ENCODE measurements at regions not wholly inside any gene's neighbourhood (a gene's known extent, or its start where the extent isn't known, plus 50 kb on each side); places are given as distances from the start of the nearest gene placed in this dataset.
"Not testable (repeated sequence)": the region's sequence is repeated elsewhere in the genome, so short reads cannot be mapped to it uniquely, and the experiment has no call there.

DNA sequence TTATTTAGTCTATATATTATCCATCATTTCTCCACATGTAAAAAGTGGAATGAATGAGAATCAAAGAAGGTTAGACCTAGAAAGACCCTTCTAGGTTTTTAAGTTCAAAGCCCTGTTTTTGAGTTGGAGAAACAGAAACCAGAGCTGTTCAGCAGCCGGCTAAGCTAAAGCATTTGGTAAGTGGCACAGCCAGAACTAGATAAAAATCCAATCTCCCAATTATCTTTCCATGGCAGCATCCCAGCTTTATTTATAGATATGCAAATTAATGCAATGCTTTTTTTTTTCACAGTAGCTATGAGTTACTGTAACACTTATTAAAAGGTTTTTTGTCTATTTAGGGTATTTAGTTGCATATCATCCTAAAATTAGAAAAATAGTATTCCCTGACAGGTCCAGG is 85.1 kb downstream of the NIBAN1 start:
- no peak overlapping the region for H3K4me3 ChIP-seq (ENCODE audit: low read length)
- no peaks in the 10 kb centered on the region for H3K4me1 ChIP-seq (ENCODE audit: control insufficient read depth, insufficient read depth, low read length)
- H3K9me3 ChIP-seq (ENCODE audit: control insufficient read depth, low read depth, low read length) = no peaks in the 10 kb centered on the region

DNA sequence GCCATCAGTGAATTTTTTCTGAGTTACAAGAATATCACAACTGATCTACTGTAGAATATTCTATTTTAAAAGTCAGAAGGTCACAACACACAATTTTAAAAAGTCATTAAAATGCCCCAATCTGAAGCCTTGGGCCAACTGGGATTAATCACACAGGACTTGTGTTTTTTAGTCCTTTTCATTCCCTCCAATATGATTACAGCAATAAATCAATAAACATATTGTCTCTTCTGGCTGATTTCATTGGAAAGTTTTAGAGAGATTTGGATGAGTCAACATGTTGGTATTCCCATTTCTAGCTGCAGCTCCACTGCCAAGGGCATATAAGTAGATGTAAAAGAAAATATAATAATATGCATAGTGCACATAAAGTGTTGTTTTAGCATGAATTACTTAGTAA is 85.8 kb downstream of the NIBAN1 start:
- no peak overlapping the region for H3K27ac ChIP-seq (ENCODE audit: low read length)
- no peaks in the 10 kb centered on the region for H3K27me3 ChIP-seq (ENCODE audit: control insufficient read depth, insufficient read depth, low read length)
- no peaks in the 10 kb centered on the region for H3K9me3 ChIP-seq (ENCODE audit: control insufficient read depth, low read depth, low read length)
- H3K4me1 ChIP-seq (ENCODE audit: control insufficient read depth, insufficient read depth, low read length) = no peaks in the 10 kb centered on the region
- no peak for DNase-seq
- H3K4me3 ChIP-seq (ENCODE audit: low read length) = no peak overlapping the region
- H3K36me3 ChIP-seq (ENCODE audit: control insufficient read depth, insufficient read depth, low read length) = no peaks in the 10 kb centered on the region

More for the DNA sequence above, 85.1 kb downstream of the NIBAN1 start:
- DNase-seq = no peak
- H3K27me3 ChIP-seq (ENCODE audit: control insufficient read depth, insufficient read depth, low read length) = no peaks in the 10 kb centered on the region
- no peak overlapping the region for H3K27ac ChIP-seq (ENCODE audit: low read length)
- no CpG with 5 or more reads among the region's 1 CpG for WGBS (ENCODE audit: insufficient coverage, low lambda C conversion rate)
- H3K36me3 ChIP-seq (ENCODE audit: control insufficient read depth, insufficient read depth, low read length) = no peaks in the 10 kb centered on the region

GRCh38 chr1:184882957-184883815 is 91.1 kb downstream of the NIBAN1 start:
- H3K9me3 ChIP-seq (ENCODE audit: control insufficient read depth, low read depth, low read length) = no peaks in the 10 kb centered on the region
- peak in 1 of 2 donors; percentile 11 for DNase-seq
- no peak overlapping the region for H3K4me3 ChIP-seq (ENCODE audit: low read length)
- H3K36me3 ChIP-seq (ENCODE audit: control insufficient read depth, insufficient read depth, low read length) = no peaks in the 10 kb centered on the region
- H3K27me3 ChIP-seq (ENCODE audit: control insufficient read depth, insufficient read depth, low read length) = no peaks in the 10 kb centered on the region
- H3K4me1 ChIP-seq (ENCODE audit: control insufficient read depth, insufficient read depth, low read length) = no peaks in the 10 kb centered on the region
- WGBS (ENCODE audit: insufficient coverage, low lambda C conversion rate) = 100% methylated on average over 1 of the region's 10 CpGs
- no peak overlapping the region for H3K27ac ChIP-seq (ENCODE audit: low read length)

- Histone ChIP-seq H3K4me1 (ENCODE audit: control insufficient read depth, insufficient read depth, low read length) (no peaks in the 10 kb centered on the region), H3K4me3 (ENCODE audit: low read length) (no peak overlapping the region), H3K27ac (ENCODE audit: low read length) (no peak overlapping the region), H3K36me3 (ENCODE audit: control insufficient read depth, insufficient read depth, low read length) (no peaks in the 10 kb centered on the region), H3K27me3 (ENCODE audit: control insufficient read depth, insufficient read depth, low read length) (no peaks in the 10 kb centered on the region), H3K9me3 (ENCODE audit: control insufficient read depth, low read depth, low read length) (no peaks in the 10 kb centered on the region)
- no peak for DNase-seq
- no CpG with 5 or more reads among the region's 9 CpGs for WGBS (ENCODE audit: insufficient coverage, low lambda C conversion rate)
Observed at GRCh38 chr1:184881941-184882913, 92.1 kb downstream of the NIBAN1 start.

DNA sequence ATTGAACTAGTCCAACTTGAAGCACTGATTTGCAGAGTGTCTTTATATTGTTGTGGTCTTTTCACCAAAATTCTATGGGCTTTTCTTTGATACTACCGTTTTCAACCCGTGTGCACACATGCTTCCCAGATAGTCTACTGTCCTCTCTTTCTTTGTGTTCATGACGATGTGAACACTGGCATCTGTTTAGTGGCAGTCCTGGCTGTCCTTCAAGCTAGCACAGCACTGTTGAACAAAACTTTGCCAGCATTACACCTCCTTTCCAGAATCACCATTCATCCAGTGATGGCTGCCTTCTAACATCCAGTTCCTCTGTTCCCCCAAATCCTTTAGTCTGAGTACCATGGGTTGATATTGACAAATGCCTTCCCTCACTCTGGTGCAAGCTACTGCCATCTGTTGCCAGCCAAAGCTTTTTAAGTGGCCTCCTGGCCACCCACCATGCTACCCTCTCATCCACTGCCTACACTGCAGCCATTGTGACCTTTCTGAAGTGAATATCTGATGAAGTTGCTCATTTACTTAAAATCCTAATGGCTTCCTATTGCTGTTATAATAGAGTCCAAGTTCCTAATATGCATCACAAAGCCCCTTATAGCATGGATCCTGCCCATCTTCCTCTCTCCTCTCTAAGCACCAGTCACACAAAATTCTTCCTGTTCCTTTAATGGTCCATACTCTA is 94.3 kb downstream of the NIBAN1 start:
- DNase-seq = no peak
- Histone ChIP-seq H3K9me3 (ENCODE audit: control insufficient read depth, low read depth, low read length) (no peaks in the 10 kb centered on the region), H3K4me3 (ENCODE audit: low read length) (no peak overlapping the region), H3K27me3 (ENCODE audit: control insufficient read depth, insufficient read depth, low read length) (no peaks in the 10 kb centered on the region), H3K36me3 (ENCODE audit: control insufficient read depth, insufficient read depth, low read length) (no peaks in the 10 kb centered on the region), H3K4me1 (ENCODE audit: control insufficient read depth, insufficient read depth, low read length) (no peaks in the 10 kb centered on the region), H3K27ac (ENCODE audit: low read length) (no peak overlapping the region)
- 100% methylated on average over 2 of the region's 3 CpGs for WGBS (ENCODE audit: insufficient coverage, low lambda C conversion rate)

GRCh38 chr1:184878602-184879001 is 95.7 kb downstream of the NIBAN1 start:
- Histone ChIP-seq H3K27me3 (ENCODE audit: control insufficient read depth, insufficient read depth, low read length) (no peaks in the 10 kb centered on the region), H3K4me3 (ENCODE audit: low read length) (no peak overlapping the region), H3K27ac (ENCODE audit: low read length) (no peak overlapping the region), H3K9me3 (ENCODE audit: control insufficient read depth, low read depth, low read length) (no peaks in the 10 kb centered on the region), H3K4me1 (ENCODE audit: control insufficient read depth, insufficient read depth, low read length) (no peaks in the 10 kb centered on the region), H3K36me3 (ENCODE audit: control insufficient read depth, insufficient read depth, low read length) (no peaks in the 10 kb centered on the region)
- no peak for DNase-seq
- no CpG with 5 or more reads among the region's 1 CpG for WGBS (ENCODE audit: insufficient coverage, low lambda C conversion rate)

GRCh38 chr1:184878002-184878401 is 96.3 kb downstream of the NIBAN1 start:
- H3K36me3 ChIP-seq (ENCODE audit: control insufficient read depth, insufficient read depth, low read length) = no peaks in the 10 kb centered on the region
- no peaks in the 10 kb centered on the region for H3K4me1 ChIP-seq (ENCODE audit: control insufficient read depth, insufficient read depth, low read length)
- H3K27ac ChIP-seq (ENCODE audit: low read length) = no peak overlapping the region
- DNase-seq = peak in 1 of 2 donors; percentile 15
- H3K27me3 ChIP-seq (ENCODE audit: control insufficient read depth, insufficient read depth, low read length) = no peaks in the 10 kb centered on the region
- H3K9me3 ChIP-seq (ENCODE audit: control insufficient read depth, low read depth, low read length) = no peaks in the 10 kb centered on the region
- H3K4me3 ChIP-seq (ENCODE audit: low read length) = no peak overlapping the region

DNA sequence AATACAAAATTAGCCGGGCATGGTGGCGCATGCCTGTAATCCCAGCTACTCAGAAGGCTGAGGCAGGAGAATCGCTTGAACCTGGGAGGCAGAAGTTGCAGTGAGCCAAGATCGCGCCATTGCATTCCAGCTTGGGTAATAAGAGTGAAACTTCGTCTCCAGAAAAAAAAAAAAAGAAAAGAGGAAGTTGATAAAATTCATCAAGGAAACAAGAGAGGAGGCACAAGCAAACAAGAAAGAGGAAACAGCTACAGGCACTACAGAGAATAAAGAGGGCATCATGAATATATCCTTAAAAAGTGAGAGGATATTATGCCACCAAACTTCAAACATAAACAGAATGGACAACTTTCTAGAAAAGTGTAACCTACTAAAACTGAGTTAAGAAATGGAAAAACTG is 98.3 kb downstream of the NIBAN1 start:
- not testable (repeated sequence) for H3K27ac ChIP-seq (ENCODE audit: low read length); DNase-seq; H3K4me3 ChIP-seq (ENCODE audit: low read length); H3K27me3 ChIP-seq (ENCODE audit: control insufficient read depth, insufficient read depth, low read length); H3K36me3 ChIP-seq (ENCODE audit: control insufficient read depth, insufficient read depth, low read length); H3K4me1 ChIP-seq (ENCODE audit: control insufficient read depth, insufficient read depth, low read length); H3K9me3 ChIP-seq (ENCODE audit: control insufficient read depth, low read depth, low read length)
- 94% methylated on average over 3 of the region's 6 CpGs for WGBS (ENCODE audit: insufficient coverage, low lambda C conversion rate)

DNA sequence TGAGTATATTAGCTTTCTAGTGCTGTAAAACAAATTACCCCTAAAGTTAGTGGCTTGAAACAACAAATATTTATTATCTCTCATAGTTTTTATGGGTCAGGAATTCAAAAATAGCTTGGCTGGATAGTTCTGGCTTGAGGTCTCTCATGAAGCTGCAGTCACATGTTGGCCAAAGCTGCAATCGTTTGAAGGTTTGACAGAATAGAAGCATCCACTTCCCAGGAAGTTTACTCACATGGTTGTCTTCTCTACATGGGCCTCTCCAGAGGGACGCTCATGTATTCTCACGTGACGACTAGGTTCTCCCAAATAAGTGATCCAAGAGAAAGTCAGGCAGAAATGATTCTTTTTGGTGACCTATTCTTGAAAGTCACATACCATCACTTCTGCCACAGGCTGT is 99.1 kb downstream of the NIBAN1 start:
- H3K4me3 ChIP-seq (ENCODE audit: low read length) = no peak overlapping the region
- no peaks in the 10 kb centered on the region for H3K36me3 ChIP-seq (ENCODE audit: control insufficient read depth, insufficient read depth, low read length)
- no peaks in the 10 kb centered on the region for H3K4me1 ChIP-seq (ENCODE audit: control insufficient read depth, insufficient read depth, low read length)
- H3K9me3 ChIP-seq (ENCODE audit: control insufficient read depth, low read depth, low read length) = no peaks in the 10 kb centered on the region
- no peaks in the 10 kb centered on the region for H3K27me3 ChIP-seq (ENCODE audit: control insufficient read depth, insufficient read depth, low read length)
- no CpG with 5 or more reads among the region's 4 CpGs for WGBS (ENCODE audit: insufficient coverage, low lambda C conversion rate)
- DNase-seq = no peak
- no peak overlapping the region for H3K27ac ChIP-seq (ENCODE audit: low read length)

GRCh38 chr1:184870319-184870718 is 104.0 kb downstream of the NIBAN1 start:
- no peak for DNase-seq
- 100% methylated on average over 1 of the region's 7 CpGs for WGBS (ENCODE audit: insufficient coverage, low lambda C conversion rate)
- no peaks in the 10 kb centered on the region for H3K4me1 ChIP-seq (ENCODE audit: control insufficient read depth, insufficient read depth, low read length)

More at GRCh38 chr1:184870319-184870718, 104.0 kb downstream of the NIBAN1 start:
- Histone ChIP-seq H3K27ac (ENCODE audit: low read length) (no peak overlapping the region), H3K27me3 (ENCODE audit: control insufficient read depth, insufficient read depth, low read length) (no peaks in the 10 kb centered on the region), H3K36me3 (ENCODE audit: control insufficient read depth, insufficient read depth, low read length) (no peaks in the 10 kb centered on the region), H3K9me3 (ENCODE audit: control insufficient read depth, low read depth, low read length) (no peaks in the 10 kb centered on the region), H3K4me3 (ENCODE audit: low read length) (no peak overlapping the region)
